ENCODE measurements at regions not wholly inside any gene's neighbourhood (a gene's known extent, or its start where the extent isn't known, plus 50 kb on each side); places are given as distances from the start of the nearest gene placed in this dataset.

GRCh38 chr1:234972411-234973191 lies 156.0 kb downstream of the TOMM20 start:
- DNase-seq = no peak

GRCh38 chr1:234971586-234972297 lies 156.9 kb downstream of the TOMM20 start:
- no peak for DNase-seq

GRCh38 chr1:234970731-234971476 lies 157.7 kb downstream of the TOMM20 start:
- peak; percentile 67 for DNase-seq

GRCh38 chr1:234970401-234970730 lies 158.3 kb downstream of the TOMM20 start:
- DNase-seq = no peak

GRCh38 chr1:234969581-234970400 lies 158.8 kb downstream of the TOMM20 start:
- DNase-seq = no peak

GRCh38 chr1:234969011-234969441 lies 159.6 kb downstream of the TOMM20 start:
- no peak for DNase-seq

GRCh38 chr1:234968451-234968850 lies 160.2 kb downstream of the TOMM20 start:
- no peak for DNase-seq

- no peak for DNase-seq
These were observed 161.5 kb downstream of the TOMM20 start for GRCh38 chr1:234967121-234967520.

- peak; percentile 65 for DNase-seq
These were observed 163.5 kb downstream of the TOMM20 start for GRCh38 chr1:234965111-234965510.

- no peak for DNase-seq
These were observed 164.5 kb downstream of the TOMM20 start for GRCh38 chr1:234963904-234964702.

- peak; percentile 98 for DNase-seq
These were observed 165.3 kb downstream of the TOMM20 start for GRCh38 chr1:234963180-234963903.

GRCh38 chr1:234962340-234962989 lies 166.2 kb downstream of the TOMM20 start:
- peak; percentile 85 for DNase-seq

GRCh38 chr1:234961456-234962339 lies 166.9 kb downstream of the TOMM20 start:
- peak; percentile 85 for DNase-seq

- peak; percentile 65 for DNase-seq
These were observed 167.7 kb downstream of the TOMM20 start for GRCh38 chr1:234960722-234961455.

GRCh38 chr1:234958706-234959657 lies 169.7 kb downstream of the TOMM20 start:
- peak; percentile 76 for DNase-seq

GRCh38 chr1:234958066-234958705 lies 170.5 kb downstream of the TOMM20 start:
- no peak for DNase-seq

All from hematopoietic multipotent progenitor cell treated with erythropoietin and hydrocortisone succinate and interleukin-3 and kit ligand, for 4 days (in vitro differentiated cells).